Esophagus muscularis mucosa (tissue), 4 donors: ENCODE measurements at regions not wholly inside any gene's neighbourhood (a gene's known extent, or its start where the extent isn't known, plus 50 kb on each side); places are given as distances from the start of the nearest gene placed in this dataset.

Experiments
- DNase-seq: peaks from one replicate; pipeline ENCODE4 v3.0.0-alpha.2; 2017; ENCODE audit errors: extremely low spot score
- H3K27ac ChIP-seq, 4 donors: fragments of 200-600 bp; sonication (generic); replicated peaks in 1 of 4; 1 replicate in 3 of 4; 2 replicates in 1 of 4; pipeline ENCODE4 v1.5.1; 2016 to 2019; ENCODE audit warnings: mild to moderate bottlenecking in 1 of 4
- H3K27me3 ChIP-seq, 4 donors: fragments of 200-600 bp; sonication (generic); one replicate each; pipeline versions ENCODE4 v1.5.1 to v1.6.0; 2016 to 2019
- H3K36me3 ChIP-seq, 4 donors: fragments of 200-600 bp; sonication (generic); one replicate each; pipeline ENCODE4 v1.5.1; 2016 to 2019
- H3K4me1 ChIP-seq, 4 donors: fragments of 200-600 bp; sonication (generic); one replicate each; pipeline ENCODE4 v1.5.1; 2016 to 2019
- H3K4me3 ChIP-seq, 4 donors: fragments of 200-600 bp; sonication (generic); 1 replicate in 2 of 4; 2 replicates in 2 of 4; pipeline ENCODE4 v1.5.1; 2016 to 2019; ENCODE audit warnings: mild to moderate bottlenecking in 4 of 4, moderate library complexity in 1 of 4
- H3K9me3 ChIP-seq, 4 donors: fragments of 200-600 bp; sonication (generic); 1 replicate in 3 of 4; 2 replicates in 1 of 4; pipeline ENCODE4 v1.5.1; 2016 to 2019
- CTCF ChIP-seq, 3 experiments: fragments of 200-600 bp in 2 of 3; fragments of 450-650 bp in 1 of 3; sonication (generic) in 2 of 3; IDR thresholded peaks; one replicate each; pipeline ENCODE4 v1.5.1; 2017 to 2019; ENCODE audit warnings: antibody characterized with exemption in 3 of 3, mild to moderate bottlenecking in 2 of 3, moderate library complexity in 1 of 3
- EP300 ChIP-seq: sonication (generic); formaldehyde crosslinking; IDR thresholded peaks from one replicate; pipeline ENCODE4 v1.6.1; 2017; ENCODE audit warnings: antibody characterized with exemption
- POLR2A ChIP-seq: fragments of 450-650 bp; IDR thresholded peaks from one replicate; pipeline ENCODE4 v1.6.1; 2017; ENCODE audit warnings: antibody characterized with exemption, moderate library complexity, mild to moderate bottlenecking, low read depth
- POLR2AphosphoS5 ChIP-seq, 2 donors: sonication (generic); formaldehyde crosslinking; IDR thresholded peaks; one replicate each; pipeline ENCODE4 v1.6.1; 2017; ENCODE audit warnings: antibody characterized with exemption in 2 of 2
- WGBS: methylation state at CpG from one replicate; pipeline ENCODE4 v1.1.5; 2018; 5-methylcytosine and 5-hydroxymethylcytosine counted together
- intact Hi-C: fragments of 100-400 bp; cut with DNase I; formaldehyde crosslinking; loops from one replicate; pipeline ENCODE4 v1.15.1; 2023

DNA sequence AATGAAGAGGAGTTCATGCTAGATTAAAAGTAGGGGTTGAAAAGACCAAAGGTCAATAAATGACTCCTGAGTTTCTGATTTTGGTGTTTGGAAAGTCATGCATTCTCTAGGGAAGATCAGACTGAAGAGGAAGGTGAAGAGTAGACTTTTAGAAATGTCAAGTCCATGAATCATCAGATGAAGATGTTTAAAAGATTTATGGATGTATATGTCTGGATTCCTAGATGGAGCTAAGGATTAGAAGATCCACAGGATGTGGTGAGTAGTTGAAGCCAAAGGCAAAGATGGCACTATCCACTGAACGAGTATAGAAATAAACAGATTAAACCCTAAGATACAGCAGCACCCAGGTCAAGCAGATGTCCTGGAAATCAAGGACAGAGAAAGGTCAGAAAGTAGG lies 298.5 kb downstream of the GPAM start:
- Histone ChIP-seq H3K27me3 (no peaks in the 10 kb centered on the region), H3K9me3 (peaks cover 0 to 4% (median 0%) of the 10 kb centered on the region in 4 donors), H3K36me3 (no peaks in the 10 kb centered on the region), H3K4me3 (no peak overlapping the region), H3K4me1 (no peaks in the 10 kb centered on the region), H3K27ac (no peak overlapping the region)
- DNase-seq = no peak
- 76% methylated on average over 1 of the region's 1 CpG for WGBS
- TF ChIP-seq EP300 = no peak
- no peak for TF ChIP-seq CTCF (IDR thresholded peaks at IDR 0.05)
- no peak for TF ChIP-seq POLR2AphosphoS5 (IDR thresholded peaks at IDR 0.05)
- no peak for TF ChIP-seq POLR2A
- intact Hi-C loops = no loop called here

- intact Hi-C loops = no loop called here
- H3K9me3 ChIP-seq = peaks cover 0 to 4% (median 0%) of the 10 kb centered on the region in 4 donors
- WGBS = 85% methylated on average over 6 of the region's 6 CpGs
- H3K4me3 ChIP-seq = no peak overlapping the region
- no peak for DNase-seq
- no peaks in the 10 kb centered on the region for H3K36me3 ChIP-seq
- H3K27me3 ChIP-seq = no peaks in the 10 kb centered on the region
- no peaks in the 10 kb centered on the region for H3K4me1 ChIP-seq
- TF ChIP-seq POLR2A (no peak), EP300 (no peak), CTCF (IDR thresholded peaks at IDR 0.05) (no peak)
- H3K27ac ChIP-seq = no peak overlapping the region
These were observed 297.6 kb downstream of the GPAM start for GRCh38 chr10:111885919-111886318.

- intact Hi-C loops = no loop called here
- no peak for DNase-seq
- H3K36me3 ChIP-seq = no peaks in the 10 kb centered on the region
- H3K4me3 ChIP-seq = no peak overlapping the region
- TF ChIP-seq CTCF (IDR thresholded peaks at IDR 0.05) (no peak), EP300 (no peak), POLR2A (no peak), POLR2AphosphoS5 (IDR thresholded peaks at IDR 0.05) (no peak)
- H3K4me1 ChIP-seq = no peaks in the 10 kb centered on the region
- no peaks in the 10 kb centered on the region for H3K9me3 ChIP-seq
- no peaks in the 10 kb centered on the region for H3K27me3 ChIP-seq
- 69% methylated on average over 2 of the region's 2 CpGs for WGBS
- H3K27ac ChIP-seq = no peak overlapping the region
These were observed 296.3 kb downstream of the GPAM start for GRCh38 chr10:111887266-111887665.

GRCh38 chr10:111890046-111890445 lies 293.5 kb downstream of the GPAM start:
- Histone ChIP-seq H3K27ac (no peak overlapping the region), H3K4me1 (no peaks in the 10 kb centered on the region), H3K36me3 (no peaks in the 10 kb centered on the region), H3K27me3 (no peaks in the 10 kb centered on the region), H3K4me3 (no peak overlapping the region), H3K9me3 (no peaks in the 10 kb centered on the region)
- no peak for TF ChIP-seq CTCF (IDR thresholded peaks at IDR 0.05)
- no peak for TF ChIP-seq POLR2A
- no peak for TF ChIP-seq POLR2AphosphoS5 (IDR thresholded peaks at IDR 0.05)
- TF ChIP-seq EP300 = no peak
- 57% methylated on average over 3 of the region's 3 CpGs for WGBS
- intact Hi-C loops = no loop called here
- DNase-seq = no peak

DNA sequence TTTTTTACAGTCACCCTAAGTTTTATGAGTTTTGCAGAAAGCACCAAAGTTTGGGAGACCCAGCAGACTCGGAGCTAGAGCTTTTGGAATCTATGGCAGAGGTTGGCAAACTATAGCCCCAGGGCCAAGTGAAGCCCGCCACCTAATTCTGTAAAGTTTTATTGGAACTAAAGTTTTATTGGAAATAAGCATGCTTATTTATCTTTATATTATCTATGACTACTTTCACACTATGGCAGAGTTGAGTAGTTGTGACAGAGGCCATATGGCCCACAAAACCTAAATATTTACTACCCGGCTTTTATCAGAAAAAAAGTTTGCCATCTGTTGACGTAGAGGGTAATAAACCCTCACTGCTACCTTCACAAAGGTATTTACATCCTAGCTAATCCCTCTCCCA lies 267.6 kb downstream of the GPAM start:
- TF ChIP-seq POLR2AphosphoS5 (IDR thresholded peaks at IDR 0.05) = no peak
- TF ChIP-seq POLR2A = no peak
- no peak for DNase-seq
- 55% methylated on average over 4 of the region's 4 CpGs for WGBS

More for the DNA sequence above, 267.6 kb downstream of the GPAM start:
- Histone ChIP-seq H3K4me1 (no peaks in the 10 kb centered on the region), H3K9me3 (no peaks in the 10 kb centered on the region), H3K4me3 (no peak overlapping the region), H3K27ac (no peak overlapping the region), H3K36me3 (no peaks in the 10 kb centered on the region), H3K27me3 (no peaks in the 10 kb centered on the region)
- intact Hi-C loops = no loop called here
